ENCODE measurements at regions not wholly inside any gene's neighbourhood (a gene's known extent, or its start where the extent isn't known, plus 50 kb on each side); places are given as distances from the start of the nearest gene placed in this dataset.

DNA sequence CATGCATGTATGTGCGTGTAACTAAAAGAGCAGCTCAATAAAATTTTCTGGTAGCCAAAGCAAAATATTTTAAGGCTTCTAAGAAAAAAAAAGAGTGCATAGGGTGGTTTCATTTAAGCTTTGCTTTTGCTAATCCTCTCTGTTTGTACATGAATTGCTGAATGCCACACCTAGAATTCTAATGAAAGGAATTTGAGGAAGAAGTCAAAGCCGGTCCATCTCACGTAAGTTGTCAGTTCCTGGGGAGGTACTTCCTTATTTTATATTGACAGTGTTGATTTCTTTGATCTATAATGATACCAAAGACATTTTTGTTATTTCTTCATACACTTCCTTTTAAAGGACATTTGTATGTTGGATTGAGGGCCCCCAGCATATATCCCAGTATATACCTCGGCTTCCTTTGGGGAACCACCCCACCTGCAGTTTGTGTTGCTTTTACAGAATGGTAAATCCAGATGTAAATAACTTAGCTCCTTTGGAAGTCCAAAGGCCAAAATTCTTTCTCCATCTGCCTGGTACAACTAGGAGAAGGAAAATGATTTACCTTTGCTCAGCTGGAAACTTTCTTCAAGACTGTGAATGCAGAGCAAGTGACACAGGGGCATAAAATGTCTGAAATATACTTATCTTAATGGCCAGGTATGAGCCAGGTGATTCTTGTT is 420.9 kb upstream of the ATP2B1 start (continued):
- no peak for TF ChIP-seq MAX (IDR thresholded peaks at IDR 0.05)

DNA sequence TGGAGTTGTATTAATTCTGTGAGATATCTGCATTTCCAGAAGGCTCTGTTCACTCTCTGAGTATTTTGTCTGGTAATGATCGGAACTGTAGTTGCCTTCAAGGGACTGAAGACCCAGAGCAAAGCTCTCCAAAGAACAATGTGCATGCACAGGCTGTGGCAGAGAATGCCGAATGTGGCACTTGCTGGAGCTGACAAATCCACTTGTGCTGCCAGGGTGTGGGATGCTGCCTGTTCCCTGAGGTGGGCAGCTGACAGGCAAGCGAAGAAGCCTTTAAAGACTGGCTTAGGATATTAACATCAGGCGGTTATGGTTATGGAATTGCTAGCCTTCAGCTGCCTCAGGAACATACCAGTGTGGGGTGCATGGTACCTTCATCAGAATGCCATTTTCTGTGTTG is 419.9 kb upstream of the ATP2B1 start:
- no peak overlapping the region for H3K9ac ChIP-seq (ENCODE audit: low read depth in 1 of 2, low read length in 2 of 2)
- no peaks in the 10 kb centered on the region for H3K27me3 ChIP-seq (ENCODE audit: control insufficient read depth in 4 of 4, insufficient read depth in 4 of 4, low read length in 3 of 4)
- H3K36me3 ChIP-seq (ENCODE audit: control insufficient read depth in 4 of 4, insufficient read depth in 3 of 4, low read depth in 1 of 4, low read length in 3 of 4): no peaks in the 10 kb centered on the region
- 87% methylated on average over 4 of the region's 4 CpGs for WGBS
- no peak for DNase-seq (ENCODE audit: low spot score)
- no peak overlapping the region for H3K4me3 ChIP-seq (ENCODE audit: low read depth in 1 of 3, low read length in 3 of 3)
- H3K4me1 ChIP-seq (ENCODE audit: control insufficient read depth in 4 of 4, insufficient read depth in 4 of 4, low read length in 3 of 4): no peaks in the 10 kb centered on the region
- no peak for TF ChIP-seq HNF4G (IDR thresholded peaks at IDR 0.05)
- no peak for TF ChIP-seq FOXA2 (IDR thresholded peaks at IDR 0.05)
- TF ChIP-seq MAX (IDR thresholded peaks at IDR 0.05): no peak
- no peak for TF ChIP-seq FOXA1 (IDR thresholded peaks at IDR 0.05)
- no peak for TF ChIP-seq EGR1 (IDR thresholded peaks at IDR 0.05; ENCODE audit: low read depth in 2 of 2)
- TF ChIP-seq ZBTB33 (IDR thresholded peaks at IDR 0.05): no peak
- no peak for TF ChIP-seq NR2F2 (IDR thresholded peaks at IDR 0.05)
- no peak for TF ChIP-seq HNF4A (conservative IDR thresholded peaks at IDR 0.05)
- no peak for TF ChIP-seq YY1 (IDR thresholded peaks at IDR 0.05)
- no peak for TF ChIP-seq GABPA (IDR thresholded peaks at IDR 0.05 in 1 of 2, conservative IDR thresholded peaks at IDR 0.05 in 1 of 2)
- H3K27ac ChIP-seq (ENCODE audit: low read depth in 1 of 2, low read length in 2 of 2): no peak overlapping the region
- no peaks in the 10 kb centered on the region for H3K9me3 ChIP-seq (ENCODE audit: control insufficient read depth in 4 of 4, low read length in 3 of 4)

DNA sequence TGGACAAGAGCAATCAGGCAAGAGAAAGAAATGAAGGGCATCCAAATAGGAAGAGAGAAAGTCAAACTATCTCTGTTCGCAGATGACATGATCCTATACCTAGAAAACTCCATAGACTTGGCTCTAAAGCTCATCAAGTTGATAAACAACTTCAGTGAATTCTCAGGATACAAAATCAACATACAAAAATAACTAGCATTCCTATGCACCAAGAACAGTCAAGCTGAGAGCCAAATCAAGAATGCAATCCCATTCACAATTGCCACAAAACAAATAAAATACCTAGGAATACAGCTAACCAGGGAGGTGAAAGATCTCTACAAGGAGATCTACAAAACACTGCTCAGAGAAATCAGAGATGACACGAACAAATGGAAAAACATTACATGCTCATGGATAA is 417.5 kb upstream of the ATP2B1 start:
- no peaks in the 10 kb centered on the region for H3K27me3 ChIP-seq (ENCODE audit: control insufficient read depth in 4 of 4, insufficient read depth in 4 of 4, low read length in 3 of 4)
- DNase-seq (ENCODE audit: low spot score): no peak
- no peak overlapping the region for H3K27ac ChIP-seq (ENCODE audit: low read depth in 1 of 2, low read length in 2 of 2)
- H3K9ac ChIP-seq (ENCODE audit: low read depth in 1 of 2, low read length in 2 of 2): no peak overlapping the region
- peaks cover 0 to 7% (median 0%) of the 10 kb centered on the region in 4 donors for H3K9me3 ChIP-seq (ENCODE audit: control insufficient read depth in 4 of 4, low read length in 3 of 4)
- WGBS: 68% methylated on average over 2 of the region's 2 CpGs
- no peaks in the 10 kb centered on the region for H3K36me3 ChIP-seq (ENCODE audit: control insufficient read depth in 4 of 4, insufficient read depth in 3 of 4, low read depth in 1 of 4, low read length in 3 of 4)
- no peak overlapping the region for H3K4me3 ChIP-seq (ENCODE audit: low read depth in 1 of 3, low read length in 3 of 3)
- no peak for TF ChIP-seq RAD21 (IDR thresholded peaks at IDR 0.05)
- TF ChIP-seq MAX (IDR thresholded peaks at IDR 0.05): no peak
- no peak for TF ChIP-seq RXRA (IDR thresholded peaks at IDR 0.05)
- no peak for TF ChIP-seq TAF1 (conservative IDR thresholded peaks at IDR 0.05)
- no peak for TF ChIP-seq SP1 (IDR thresholded peaks at IDR 0.05)
- TF ChIP-seq FOXA1 (IDR thresholded peaks at IDR 0.05): no peak
- no peak for TF ChIP-seq JUND (IDR thresholded peaks at IDR 0.05)
- TF ChIP-seq YY1 (IDR thresholded peaks at IDR 0.05): no peak
- TF ChIP-seq NR2F2 (IDR thresholded peaks at IDR 0.05): no peak
- TF ChIP-seq EGR1 (IDR thresholded peaks at IDR 0.05; ENCODE audit: low read depth in 2 of 2): no peak
- TF ChIP-seq ZBTB33 (IDR thresholded peaks at IDR 0.05): no peak
- no peaks in the 10 kb centered on the region for H3K4me1 ChIP-seq (ENCODE audit: control insufficient read depth in 4 of 4, insufficient read depth in 4 of 4, low read length in 3 of 4)
